GM19438 (cell line): ENCODE measurements at regions not wholly inside any gene's neighbourhood (a gene's known extent, or its start where the extent isn't known, plus 50 kb on each side); places are given as distances from the start of the nearest gene placed in this dataset.

Source experiments
- ATAC-seq: cut with Tn5 transposase; IDR thresholded peaks from one replicate; pipeline ENCODE4 v1.9.1; 2021; ENCODE audit warnings: low read depth; ENCODE audit not compliant: unreplicated experiment

- ATAC-seq = no peak
Observed at GRCh38 chr1:218754477-218754876, 409.3 kb downstream of the TGFB2 start.

- ATAC-seq = no peak
Observed at GRCh38 chr1:218755128-218755527, 410.0 kb downstream of the TGFB2 start.

GRCh38 chr1:218759795-218760194, 413.9 kb upstream of the LYPLAL1 start:
- no peak for ATAC-seq

GRCh38 chr1:218760601-218761570, 412.8 kb upstream of the LYPLAL1 start:
- no peak for ATAC-seq

GRCh38 chr1:218763538-218763937, 410.1 kb upstream of the LYPLAL1 start:
- ATAC-seq = no peak

- ATAC-seq = no peak
Observed at GRCh38 chr1:218765753-218766152, 407.9 kb upstream of the LYPLAL1 start.

- ATAC-seq = no peak
Observed at GRCh38 chr1:218771931-218772330, 401.7 kb upstream of the LYPLAL1 start.

- ATAC-seq = no peak
Observed at GRCh38 chr1:218772575-218772974, 401.1 kb upstream of the LYPLAL1 start.

- ATAC-seq = no peak
Observed at GRCh38 chr1:218775501-218776021, 398.1 kb upstream of the LYPLAL1 start.

- ATAC-seq = no peak
Observed at GRCh38 chr1:218778257-218779126, 395.2 kb upstream of the LYPLAL1 start.

GRCh38 chr1:218779341-218780100, 394.2 kb upstream of the LYPLAL1 start:
- no peak for ATAC-seq

GRCh38 chr1:218783131-218783530, 390.5 kb upstream of the LYPLAL1 start:
- ATAC-seq = no peak

GRCh38 chr1:218783916-218784315, 389.8 kb upstream of the LYPLAL1 start:
- ATAC-seq = no peak

GRCh38 chr1:218785928-218786327, 387.8 kb upstream of the LYPLAL1 start:
- ATAC-seq = no peak

- no peak for ATAC-seq
Observed at GRCh38 chr1:218787826-218788225, 385.9 kb upstream of the LYPLAL1 start.

GRCh38 chr1:218796773-218797172, 376.9 kb upstream of the LYPLAL1 start:
- no peak for ATAC-seq

- ATAC-seq = no peak
Observed at GRCh38 chr1:218802799-218803198, 370.9 kb upstream of the LYPLAL1 start.

GRCh38 chr1:218803351-218803997, 370.2 kb upstream of the LYPLAL1 start:
- ATAC-seq = no peak

- ATAC-seq = no peak
Observed at GRCh38 chr1:218804014-218804785, 369.5 kb upstream of the LYPLAL1 start.
